Left lung (tissue), 4 donors: ENCODE measurements at regions not wholly inside any gene's neighbourhood (a gene's known extent, or its start where the extent isn't known, plus 50 kb on each side); places are given as distances from the start of the nearest gene placed in this dataset.

Source experiments
- ATAC-seq: fragments of 200-7000 bp; cut with Tn5 transposase; one replicate; pipeline ENCODE4 v1.9.1; 2020; ENCODE audit warnings: moderate library complexity
- DNase-seq, 4 donors: peaks; one replicate each; pipeline ENCODE4 v3.0.0-alpha.2; 2013 to 2020
- H3K27ac ChIP-seq, 2 donors: fragments of 200-600 bp; sonication (generic) in 1 of 2; one replicate each; pipeline versions ENCODE4 v1.5.0 to v1.8.0; 2020 to 2021
- H3K27me3 ChIP-seq, 2 donors: fragments of 200-600 bp; sonication (generic) in 1 of 2; one replicate each; pipeline versions ENCODE4 v1.5.0 to v1.8.0; 2020 to 2021
- H3K36me3 ChIP-seq, 2 donors: fragments of 200-600 bp; sonication (generic) in 1 of 2; one replicate each; pipeline versions ENCODE4 v1.5.0 to v1.8.0; 2020 to 2021
- H3K4me1 ChIP-seq, 2 donors: fragments of 200-600 bp; one replicate each; pipeline ENCODE4 v1.8.0; 2021
- H3K4me3 ChIP-seq, 2 donors: fragments of 200-600 bp; sonication (generic) in 1 of 2; one replicate each; pipeline versions ENCODE4 v1.5.0 to v1.8.0; 2020 to 2021; ENCODE audit warnings: mild to moderate bottlenecking in 1 of 2
- H3K9me3 ChIP-seq, 2 donors: fragments of 200-600 bp; sonication (generic) in 1 of 2; one replicate each; pipeline versions ENCODE4 v1.5.0 to v1.8.0; 2020 to 2021
- intact Hi-C, 2 donors: fragments of 100-400 bp; cut with DNase I; formaldehyde crosslinking; loops; one replicate each; pipeline versions ENCODE4 v1.11.2 to v1.14.2; 2022
- TF ChIP-seq, protein P1 (sequence below), 2 donors: fragments of 200-600 bp; sonication (generic) in 1 of 2; IDR thresholded peaks; one replicate each; pipeline versions ENCODE4 v1.5.0 to v1.8.0; 2021; ENCODE audit warnings: antibody characterized with exemption in 2 of 2
- donor health status: DM: no; HTN: yes; CAD: no.
- donor health status: DM: no; HTN: no; CAD: no.

DNA sequence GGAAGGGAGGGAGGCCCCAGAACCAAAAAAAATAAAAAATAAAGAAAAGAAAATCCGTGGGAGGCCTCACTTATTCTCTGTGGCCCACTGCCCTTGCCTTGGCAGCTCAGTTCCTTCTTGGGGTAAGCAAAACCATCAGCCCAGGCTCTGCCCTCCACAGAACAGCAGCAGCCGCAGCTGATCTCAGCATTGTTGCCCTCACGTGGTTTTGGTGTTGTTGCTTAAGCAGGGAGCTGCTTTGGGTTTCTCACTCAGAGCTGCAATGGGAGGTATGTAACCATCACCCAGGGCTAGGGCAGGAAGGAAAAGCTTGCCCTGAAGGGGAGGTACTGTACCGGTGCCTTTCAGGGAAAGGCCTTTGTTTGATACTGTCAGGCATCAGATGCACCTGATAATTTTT lies 374.7 kb upstream of the WWC1 start:
- Histone ChIP-seq H3K27ac (no peak overlapping the region), H3K27me3 (peaks cover 0 to 6% of the 10 kb centered on the region in 2 donors), H3K36me3 (no peaks in the 10 kb centered on the region), H3K4me3 (no peak overlapping the region), H3K9me3 (no peaks in the 10 kb centered on the region), H3K4me1 (no peaks in the 10 kb centered on the region)
- ATAC-seq (peak; percentile 54), DNase-seq (peak in 1 of 4 donors; percentile 35)
- intact Hi-C loops: no loop called here
- TF ChIP-seq, protein P1, sequence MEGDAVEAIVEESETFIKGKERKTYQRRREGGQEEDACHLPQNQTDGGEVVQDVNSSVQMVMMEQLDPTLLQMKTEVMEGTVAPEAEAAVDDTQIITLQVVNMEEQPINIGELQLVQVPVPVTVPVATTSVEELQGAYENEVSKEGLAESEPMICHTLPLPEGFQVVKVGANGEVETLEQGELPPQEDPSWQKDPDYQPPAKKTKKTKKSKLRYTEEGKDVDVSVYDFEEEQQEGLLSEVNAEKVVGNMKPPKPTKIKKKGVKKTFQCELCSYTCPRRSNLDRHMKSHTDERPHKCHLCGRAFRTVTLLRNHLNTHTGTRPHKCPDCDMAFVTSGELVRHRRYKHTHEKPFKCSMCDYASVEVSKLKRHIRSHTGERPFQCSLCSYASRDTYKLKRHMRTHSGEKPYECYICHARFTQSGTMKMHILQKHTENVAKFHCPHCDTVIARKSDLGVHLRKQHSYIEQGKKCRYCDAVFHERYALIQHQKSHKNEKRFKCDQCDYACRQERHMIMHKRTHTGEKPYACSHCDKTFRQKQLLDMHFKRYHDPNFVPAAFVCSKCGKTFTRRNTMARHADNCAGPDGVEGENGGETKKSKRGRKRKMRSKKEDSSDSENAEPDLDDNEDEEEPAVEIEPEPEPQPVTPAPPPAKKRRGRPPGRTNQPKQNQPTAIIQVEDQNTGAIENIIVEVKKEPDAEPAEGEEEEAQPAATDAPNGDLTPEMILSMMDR (IDR thresholded peaks at IDR 0.05): no peak

DNA sequence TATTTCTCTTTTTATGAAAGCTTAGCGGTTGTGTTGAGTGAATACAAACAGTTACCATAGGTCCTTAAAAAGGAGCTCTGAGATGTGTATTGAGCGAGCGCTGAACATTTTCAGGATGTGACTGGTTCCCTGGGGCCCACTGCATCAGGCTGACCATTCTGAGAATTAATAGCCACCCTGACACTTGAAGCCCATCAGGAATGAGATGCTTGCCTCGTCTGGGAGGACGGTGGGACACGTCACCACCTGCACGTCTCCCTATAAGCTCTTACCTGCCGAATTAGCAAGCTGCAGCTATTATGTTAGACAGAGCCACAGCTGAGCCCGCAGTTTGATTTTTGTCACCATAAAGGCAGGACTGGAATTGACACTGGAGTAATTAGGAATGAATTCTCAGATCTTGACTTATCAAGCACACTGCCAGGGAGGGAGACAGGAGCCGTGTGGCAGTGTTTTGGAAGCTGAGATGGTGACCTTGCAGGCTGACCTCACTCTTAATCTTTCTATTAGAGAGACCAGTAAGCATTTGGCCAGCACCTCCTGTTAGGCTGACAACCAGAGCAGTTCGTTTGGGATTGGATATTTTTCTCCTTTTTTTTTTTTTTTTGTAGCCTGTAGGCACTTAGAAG lies 373.1 kb upstream of the WWC1 start:
- intact Hi-C loops: no loop called here
- Histone ChIP-seq H3K27ac (no peak overlapping the region), H3K4me1 (no peaks in the 10 kb centered on the region), H3K36me3 (no peaks in the 10 kb centered on the region), H3K4me3 (no peak overlapping the region), H3K27me3 (peaks cover 0 to 6% of the 10 kb centered on the region in 2 donors), H3K9me3 (no peaks in the 10 kb centered on the region)
- TF ChIP-seq, protein P1 (IDR thresholded peaks at IDR 0.05): no peak
- no peak for ATAC-seq
- DNase-seq: no peak

DNA sequence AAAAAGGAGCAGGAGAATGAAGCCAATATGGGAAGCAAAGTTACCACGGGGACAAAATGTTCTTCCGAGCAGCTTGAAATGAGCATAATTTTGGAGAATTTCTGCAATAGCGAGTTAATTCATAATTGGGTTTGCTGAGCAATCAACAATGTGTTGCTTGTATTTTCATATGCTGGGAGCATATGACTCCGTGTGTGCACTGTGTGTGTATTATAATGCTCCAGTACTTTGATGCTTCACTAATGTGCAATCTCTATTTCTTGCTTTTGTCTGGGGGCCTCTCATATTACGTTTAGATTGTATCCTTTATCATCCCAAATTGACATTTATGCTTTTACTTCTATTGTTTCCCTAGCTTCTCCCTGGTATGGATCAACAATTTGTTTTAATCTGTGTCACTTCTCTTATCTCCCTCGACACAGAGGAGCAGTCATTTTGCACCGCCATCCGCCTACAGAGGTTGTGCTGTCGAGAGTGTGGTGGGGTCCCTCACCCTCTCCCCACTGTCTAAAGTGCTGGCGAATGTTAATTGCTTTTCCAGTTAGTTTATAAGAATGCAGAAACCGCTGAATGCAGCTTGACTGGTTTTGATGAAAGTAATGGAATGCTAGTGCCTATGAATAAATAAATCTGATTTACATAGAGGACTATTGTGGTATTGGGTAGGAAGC lies 372.5 kb upstream of the WWC1 start:
- peaks cover 0 to 6% of the 10 kb centered on the region in 2 donors for H3K27me3 ChIP-seq
- TF ChIP-seq, protein P1 (IDR thresholded peaks at IDR 0.05): no peak
- no peak for DNase-seq
- no peaks in the 10 kb centered on the region for H3K9me3 ChIP-seq
- H3K4me1 ChIP-seq: no peaks in the 10 kb centered on the region
- intact Hi-C loops: no loop called here
- no peaks in the 10 kb centered on the region for H3K36me3 ChIP-seq
- H3K4me3 ChIP-seq: no peak overlapping the region
- no peak overlapping the region for H3K27ac ChIP-seq
- no peak for ATAC-seq

DNA sequence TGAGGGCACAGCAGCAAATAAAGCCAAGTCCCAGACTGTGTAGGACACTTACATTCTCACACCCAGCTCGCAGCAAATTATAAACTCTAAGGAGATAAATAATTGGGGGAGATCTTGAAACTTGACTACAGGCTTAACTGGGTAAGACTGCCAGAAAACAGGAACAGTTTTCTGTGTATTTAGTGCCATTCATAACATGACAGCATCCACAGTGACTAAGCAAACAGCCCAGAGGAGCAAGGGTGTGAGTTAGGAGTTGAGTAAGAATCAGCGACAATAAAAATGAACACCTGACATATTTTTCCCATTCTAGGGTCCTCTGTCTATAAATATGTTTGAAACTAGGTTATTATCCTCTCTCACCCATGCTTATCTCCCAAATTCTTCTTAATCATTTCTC lies 370.9 kb upstream of the WWC1 start:
- Histone ChIP-seq H3K27me3 (peaks cover 0 to 6% of the 10 kb centered on the region in 2 donors), H3K4me1 (no peaks in the 10 kb centered on the region), H3K4me3 (no peak overlapping the region), H3K36me3 (no peaks in the 10 kb centered on the region), H3K27ac (no peak overlapping the region), H3K9me3 (no peaks in the 10 kb centered on the region)
- TF ChIP-seq, protein P1 (IDR thresholded peaks at IDR 0.05): no peak
- intact Hi-C loops: no loop called here
- DNase-seq (no peak), ATAC-seq (no peak)

DNA sequence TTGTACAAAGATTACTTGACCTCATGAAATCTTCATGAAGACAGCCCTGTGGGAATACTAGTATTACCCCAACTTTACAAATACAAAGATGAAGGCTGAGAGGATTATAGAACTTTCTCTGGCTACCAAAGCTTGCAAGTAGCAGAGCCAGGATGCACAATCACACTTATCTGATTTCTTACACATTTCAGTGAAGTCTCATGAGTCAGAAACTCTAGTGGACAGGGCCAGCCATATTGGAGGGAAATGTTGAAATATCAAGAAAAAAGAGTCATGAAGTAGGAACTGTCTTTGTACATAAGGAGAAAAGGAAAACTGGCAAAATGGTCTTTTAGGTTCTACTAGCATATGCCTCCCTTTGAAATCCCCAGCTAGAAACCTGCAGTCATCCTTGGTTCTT lies 369.6 kb upstream of the WWC1 start:
- ATAC-seq (no peak), DNase-seq (no peak)
- Histone ChIP-seq H3K4me1 (no peaks in the 10 kb centered on the region), H3K36me3 (no peaks in the 10 kb centered on the region), H3K9me3 (no peaks in the 10 kb centered on the region), H3K27ac (no peak overlapping the region), H3K27me3 (no peaks in the 10 kb centered on the region), H3K4me3 (no peak overlapping the region)
- TF ChIP-seq, protein P1 (IDR thresholded peaks at IDR 0.05): no peak
- intact Hi-C loops: no loop called here
